GM19193 (cell line): ENCODE measurements at regions not wholly inside any gene's neighbourhood (a gene's known extent, or its start where the extent isn't known, plus 50 kb on each side); places are given as distances from the start of the nearest gene placed in this dataset.

Source experiments
- POLR2A ChIP-seq: IDR thresholded peaks from 4 replicates; pipeline ENCODE4 v1.6.1; 2011; ENCODE audit not compliant: insufficient read depth, insufficient read length; ENCODE audit errors: extremely low read depth

DNA sequence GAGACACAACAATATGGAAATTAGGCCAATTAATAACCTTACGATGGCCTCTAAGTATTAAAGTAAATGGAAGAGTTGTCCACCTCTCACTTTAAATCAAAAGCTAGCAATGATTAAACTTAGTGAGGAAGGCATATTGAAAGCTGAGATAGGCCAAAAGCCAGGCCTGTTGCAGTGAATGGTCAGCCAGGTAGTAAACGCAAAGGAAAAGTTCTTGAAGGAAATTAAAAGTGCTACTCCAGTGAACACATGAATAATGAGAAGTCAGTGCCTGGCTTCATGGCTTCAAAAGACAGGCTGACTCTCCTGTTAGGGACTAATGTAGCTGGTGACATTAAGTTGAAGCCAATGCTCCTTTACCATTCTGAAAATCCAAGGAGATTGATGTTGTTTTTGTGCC is 135.3 kb downstream of the NDUFA12 start:
- TF ChIP-seq POLR2A, result no peak

DNA sequence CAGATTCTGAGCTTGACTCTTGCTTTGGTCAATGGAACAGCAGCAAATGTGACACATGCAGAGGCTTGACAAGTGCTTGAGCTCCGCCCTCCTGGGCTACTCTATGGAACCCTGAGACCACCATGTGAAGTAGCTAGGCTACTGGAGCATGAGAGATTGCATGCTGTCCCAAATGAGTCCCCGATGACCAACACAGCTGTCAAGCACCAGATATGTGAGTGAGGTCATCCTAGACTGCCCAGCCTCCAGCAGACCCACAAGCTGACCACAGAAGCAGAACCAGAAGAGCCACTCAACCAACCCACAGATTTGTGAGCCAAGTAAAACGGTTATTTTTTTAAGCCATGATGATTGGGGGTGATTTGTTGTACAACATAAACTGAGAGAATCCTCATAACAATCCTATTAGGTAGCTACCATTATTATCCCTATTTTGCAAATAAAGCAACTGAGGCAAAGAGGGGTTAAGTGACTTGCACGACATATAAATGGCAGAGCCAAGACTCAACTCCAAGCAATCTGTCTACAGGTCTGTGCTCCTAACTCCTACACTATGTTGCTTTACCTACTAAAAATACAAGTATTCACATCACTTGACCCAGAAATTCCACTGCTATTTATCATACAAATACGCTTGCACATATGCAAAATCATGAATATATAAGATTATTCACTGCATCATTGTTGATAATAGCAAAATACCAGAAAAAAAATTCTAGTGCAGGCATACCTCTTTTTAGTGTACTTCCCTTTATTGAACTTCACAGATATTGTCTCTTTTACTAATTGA is 136.2 kb downstream of the NDUFA12 start:
- no peak for TF ChIP-seq POLR2A

- no peak for TF ChIP-seq POLR2A
Measured at GRCh38 chr12:94864987-94865386, 138.5 kb downstream of the NDUFA12 start.

GRCh38 chr12:94863321-94864035 is 140.0 kb downstream of the NDUFA12 start:
- no peak for TF ChIP-seq POLR2A

DNA sequence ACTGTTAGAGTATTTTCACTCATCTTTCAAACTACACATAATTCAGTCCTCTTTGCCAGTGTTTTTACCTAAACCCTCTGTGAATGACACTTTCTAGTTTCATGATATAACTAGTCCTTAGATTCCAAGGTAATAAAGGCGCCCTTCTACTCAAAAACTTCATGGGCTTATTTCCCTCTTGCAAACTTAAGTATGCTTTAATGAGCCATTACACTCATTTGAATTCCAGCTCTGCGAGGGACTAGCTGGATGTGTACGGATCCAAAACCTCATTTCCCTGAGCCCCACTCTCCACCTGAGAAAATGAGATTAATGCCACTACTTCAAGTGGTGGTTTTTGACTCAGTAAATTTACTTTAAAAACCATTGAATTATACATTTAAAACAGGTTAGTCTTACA is 141.1 kb downstream of the NDUFA12 start:
- no peak for TF ChIP-seq POLR2A

DNA sequence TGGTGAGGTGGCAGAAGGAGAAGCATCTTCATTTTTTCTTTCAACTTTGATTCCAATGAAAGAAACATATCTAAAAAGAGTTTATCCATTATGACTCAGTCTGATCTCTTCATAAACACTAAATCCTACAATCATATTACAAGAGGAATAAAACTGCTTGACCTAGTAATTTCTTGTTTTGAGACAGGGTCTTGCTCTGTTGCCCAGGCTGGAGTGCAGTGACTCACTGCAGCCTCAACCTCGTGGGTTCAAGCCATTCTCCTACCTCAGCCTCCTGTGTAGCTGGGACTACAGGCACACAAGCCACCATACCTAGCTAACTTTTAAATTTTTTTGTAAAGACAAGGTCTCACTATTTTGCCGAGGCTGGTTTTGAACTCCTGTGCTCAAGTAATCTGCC is 147.2 kb downstream of the NDUFA12 start:
- no peak for TF ChIP-seq POLR2A

DNA sequence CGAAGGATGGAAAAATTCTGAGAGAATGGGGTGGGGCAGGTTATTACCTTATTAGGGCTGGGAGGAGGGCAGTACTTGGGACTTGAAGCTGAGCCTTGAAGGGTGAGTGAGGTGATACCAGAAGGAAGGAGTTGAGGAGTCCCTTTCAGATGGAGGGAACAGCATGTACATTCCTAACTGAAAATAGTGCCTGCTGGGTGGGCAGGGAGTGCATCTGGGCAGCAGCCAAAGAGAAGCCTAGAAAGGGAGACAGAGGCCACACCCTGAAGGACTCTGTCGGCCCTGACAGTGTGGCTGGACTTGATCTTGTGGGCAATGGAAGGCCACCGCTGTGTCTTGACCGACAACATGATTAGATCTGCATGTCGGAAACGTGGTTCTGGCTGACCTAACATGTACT is 147.6 kb downstream of the NDUFA12 start:
- no peak for TF ChIP-seq POLR2A

DNA sequence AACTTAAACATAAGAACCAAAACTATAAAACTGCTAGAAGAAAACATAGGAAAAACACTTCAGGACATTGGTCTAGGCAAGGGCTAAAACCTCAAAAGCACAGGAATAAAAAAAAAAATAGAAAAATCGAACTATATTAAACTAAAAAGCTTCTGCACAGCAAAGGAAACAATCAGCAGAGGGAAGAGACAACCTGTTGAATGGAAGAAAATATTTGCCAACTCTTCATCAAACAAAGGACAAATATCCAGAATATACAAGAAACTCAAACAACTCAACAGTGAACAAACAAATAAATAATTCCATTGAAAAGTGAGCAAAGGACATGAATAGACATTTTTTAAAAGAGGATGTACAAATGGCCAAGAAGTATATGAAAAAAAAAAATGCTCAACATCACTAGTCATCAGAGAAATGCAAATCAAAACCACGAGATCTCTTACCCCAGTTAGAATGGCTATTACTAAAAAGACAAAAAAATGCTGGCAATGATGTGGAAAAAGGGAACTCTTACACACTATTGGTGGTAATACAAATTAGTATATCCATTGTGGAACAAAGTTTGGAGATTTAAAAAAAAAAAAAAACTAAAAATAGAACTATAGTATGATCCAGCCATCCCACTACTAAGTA is 152.0 kb downstream of the NDUFA12 start:
- TF ChIP-seq POLR2A, result no peak

GRCh38 chr12:94849411-94849976 is 154.0 kb downstream of the NDUFA12 start:
- TF ChIP-seq POLR2A, result no peak

- TF ChIP-seq POLR2A, result no peak
Measured at GRCh38 chr12:94848966-94849365, 154.5 kb downstream of the NDUFA12 start.

GRCh38 chr12:94845110-94845509 is 158.4 kb downstream of the NDUFA12 start:
- no peak for TF ChIP-seq POLR2A

- no peak for TF ChIP-seq POLR2A
Measured at GRCh38 chr12:94844452-94844851, 159.0 kb downstream of the NDUFA12 start.

GRCh38 chr12:94841904-94842610 is 161.4 kb downstream of the NDUFA12 start:
- TF ChIP-seq POLR2A, result no peak

DNA sequence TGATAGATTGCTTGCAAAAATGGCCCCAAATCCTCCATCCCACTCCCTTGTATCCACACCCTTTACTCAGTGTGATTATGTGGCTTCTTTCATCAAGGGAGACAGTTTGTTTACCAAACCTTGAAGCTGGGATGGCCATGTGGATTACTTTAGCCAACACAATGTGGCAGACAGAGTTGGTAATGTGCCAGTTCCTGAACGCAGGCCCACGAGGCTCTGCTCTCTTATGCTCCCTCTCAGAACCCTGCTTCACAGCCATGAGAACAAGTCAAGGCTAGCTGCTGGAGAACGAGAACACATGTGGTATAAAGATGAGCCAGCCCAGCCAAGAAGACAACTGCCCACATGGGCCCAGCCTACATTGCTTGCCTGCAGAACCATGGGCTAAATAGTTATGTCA is 162.3 kb downstream of the NDUFA12 start:
- TF ChIP-seq POLR2A, result no peak

- TF ChIP-seq POLR2A, result no peak
Measured at GRCh38 chr12:94839347-94839746, 164.2 kb downstream of the NDUFA12 start.
